Activated T-helper 1 cell treated with anti-CD3 and anti-CD28 coated beads, Interleukin-12 subunit alpha, Interleukin-12 subunit beta, Interleukin-2, Interleukin-4 antibody, amounts not matched to agents 30 ng/mL and 10 ng/mL and 1 ng/mL, durations not matched to agents 14 hours and 24 hours and 36 hours (primary cell): ENCODE measurements at regions not wholly inside any gene's neighbourhood (a gene's known extent, or its start where the extent isn't known, plus 50 kb on each side); places are given as distances from the start of the nearest gene placed in this dataset.

Experiments
- DNase-seq: peaks from one replicate; pipeline ENCODE4 v3.0.0; 2021; ENCODE audit warnings: low spot score
- H3K27ac Mint-ChIP-seq: one replicate; pipeline ENCODE4 v1.8.0; 2021; ENCODE audit warnings: mild to moderate bottlenecking, mixed read lengths
- H3K27me3 Mint-ChIP-seq: one replicate; pipeline ENCODE4 v1.8.0; 2022; ENCODE audit warnings: mild to moderate bottlenecking, moderate library complexity, mixed read lengths; ENCODE audit not compliant: insufficient read depth
- H3K36me3 Mint-ChIP-seq: one replicate; pipeline ENCODE4 v1.8.0; 2021; ENCODE audit warnings: low read depth, mixed read lengths
- H3K4me1 Mint-ChIP-seq: one replicate; pipeline ENCODE4 v1.8.0; 2021; ENCODE audit warnings: low read depth, mixed read lengths
- H3K4me3 Mint-ChIP-seq: one replicate; pipeline ENCODE4 v1.8.0; 2021; ENCODE audit warnings: mild to moderate bottlenecking, moderate library complexity, mixed read lengths
- H3K9me3 Mint-ChIP-seq: one replicate; pipeline ENCODE4 v1.8.0; 2021; ENCODE audit warnings: mixed read lengths
- intact Hi-C: fragments of 100-400 bp; cut with micrococcal nuclease; formaldehyde crosslinking; loops from one replicate; pipeline ENCODE4 v1.15.1; 2024

DNA sequence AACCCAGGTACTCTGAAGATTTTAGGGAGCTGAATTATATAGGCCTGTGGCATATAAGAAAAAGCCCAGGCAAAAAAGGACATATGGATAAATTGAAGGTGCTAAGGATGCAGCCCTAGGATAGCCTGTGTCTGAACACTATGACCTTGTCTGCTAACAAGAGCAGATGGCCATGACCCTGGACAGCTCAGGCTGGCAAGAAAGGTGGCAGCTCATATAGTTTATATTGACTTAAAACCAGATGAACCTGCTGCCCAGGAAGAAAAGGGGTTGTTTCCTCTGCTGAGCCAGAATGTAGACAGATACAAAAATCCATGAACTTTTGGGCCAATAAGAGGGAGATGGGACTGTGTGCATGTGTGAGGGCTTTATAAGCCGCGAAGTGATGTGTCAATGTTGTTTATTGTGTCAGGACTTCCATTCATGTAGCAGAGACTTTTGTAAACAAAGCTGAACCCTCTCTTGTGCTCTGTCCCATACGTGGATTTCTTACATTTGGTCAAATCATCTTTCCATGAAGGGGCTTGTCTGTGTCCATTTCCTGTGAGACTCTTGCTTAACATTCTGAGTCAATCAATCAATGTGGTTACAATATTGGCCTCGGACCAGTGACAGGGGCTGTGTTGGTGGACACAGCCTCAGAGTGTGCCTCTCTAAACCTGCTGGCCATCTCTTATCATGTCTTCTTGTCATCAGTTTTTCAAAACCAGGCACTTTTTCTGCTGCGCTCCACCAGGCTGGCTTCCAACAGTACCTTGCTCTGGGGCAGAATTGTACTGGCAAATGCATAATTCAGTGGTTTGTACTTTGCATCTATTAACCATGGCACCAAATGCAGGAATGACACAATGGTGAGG lies 321.2 kb downstream of the WDR72 start:
- H3K27me3 Mint-ChIP-seq, result no peaks in the 10 kb centered on the region
- no peaks in the 10 kb centered on the region for H3K4me1 Mint-ChIP-seq
- H3K4me3 Mint-ChIP-seq, result no peak overlapping the region
- no peaks in the 10 kb centered on the region for H3K36me3 Mint-ChIP-seq
- H3K27ac Mint-ChIP-seq, result no peak overlapping the region
- intact Hi-C loops, result no loop called here
- no peaks in the 10 kb centered on the region for H3K9me3 Mint-ChIP-seq
- no peak for DNase-seq

DNA sequence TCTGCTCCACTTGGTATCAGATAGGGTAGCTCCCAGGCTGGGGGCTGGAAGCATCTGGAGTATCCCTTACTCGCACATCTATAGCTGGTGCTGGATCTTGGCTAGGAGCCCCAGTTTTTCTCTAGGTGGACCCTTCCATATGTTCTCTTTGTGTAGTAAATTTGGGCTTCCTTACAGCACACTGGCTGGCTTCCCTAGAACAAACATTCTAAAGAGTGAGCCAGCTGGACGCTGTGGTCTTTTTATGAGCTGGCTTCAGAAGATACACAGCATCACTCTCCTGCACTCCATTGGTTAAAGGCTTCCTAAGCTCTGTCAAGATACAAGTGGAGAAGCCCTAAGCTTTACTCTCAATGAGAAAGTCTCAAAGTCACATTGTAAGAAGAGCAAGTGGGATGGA lies 322.1 kb downstream of the WDR72 start:
- no peak for DNase-seq
- Mint-ChIP-seq H3K9me3 (no peaks in the 10 kb centered on the region), H3K27me3 (no peaks in the 10 kb centered on the region), H3K4me3 (no peak overlapping the region), H3K4me1 (no peaks in the 10 kb centered on the region), H3K36me3 (no peaks in the 10 kb centered on the region), H3K27ac (no peak overlapping the region)
- intact Hi-C loops, result no loop called here

DNA sequence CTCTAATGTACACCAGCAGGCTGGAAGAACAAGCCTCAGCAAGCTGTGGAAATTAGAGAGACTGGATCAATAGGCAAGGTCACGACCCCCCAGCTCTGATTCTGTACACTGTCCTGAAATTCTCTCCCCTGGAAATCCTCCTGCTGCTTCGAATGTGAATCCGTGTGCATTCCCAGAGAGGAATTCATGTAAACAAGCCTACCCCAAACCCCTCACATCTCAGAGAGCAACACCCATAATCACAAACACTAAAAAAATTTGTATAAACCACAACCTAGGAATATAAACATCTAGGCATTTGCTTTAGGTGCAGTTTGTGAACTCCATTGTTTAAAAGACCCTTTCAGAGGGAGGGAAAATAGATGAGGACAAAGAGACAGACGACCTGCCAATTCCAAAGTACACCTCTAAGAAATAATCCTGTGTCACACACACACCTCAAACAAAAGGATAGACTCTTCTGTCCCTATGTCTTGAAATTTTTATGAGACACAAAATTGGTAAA lies 325.2 kb downstream of the WDR72 start:
- Mint-ChIP-seq H3K27me3 (no peaks in the 10 kb centered on the region), H3K4me3 (no peak overlapping the region), H3K27ac (no peak overlapping the region), H3K9me3 (no peaks in the 10 kb centered on the region), H3K36me3 (no peaks in the 10 kb centered on the region), H3K4me1 (no peaks in the 10 kb centered on the region)
- intact Hi-C loops, result no loop called here
- no peak for DNase-seq

DNA sequence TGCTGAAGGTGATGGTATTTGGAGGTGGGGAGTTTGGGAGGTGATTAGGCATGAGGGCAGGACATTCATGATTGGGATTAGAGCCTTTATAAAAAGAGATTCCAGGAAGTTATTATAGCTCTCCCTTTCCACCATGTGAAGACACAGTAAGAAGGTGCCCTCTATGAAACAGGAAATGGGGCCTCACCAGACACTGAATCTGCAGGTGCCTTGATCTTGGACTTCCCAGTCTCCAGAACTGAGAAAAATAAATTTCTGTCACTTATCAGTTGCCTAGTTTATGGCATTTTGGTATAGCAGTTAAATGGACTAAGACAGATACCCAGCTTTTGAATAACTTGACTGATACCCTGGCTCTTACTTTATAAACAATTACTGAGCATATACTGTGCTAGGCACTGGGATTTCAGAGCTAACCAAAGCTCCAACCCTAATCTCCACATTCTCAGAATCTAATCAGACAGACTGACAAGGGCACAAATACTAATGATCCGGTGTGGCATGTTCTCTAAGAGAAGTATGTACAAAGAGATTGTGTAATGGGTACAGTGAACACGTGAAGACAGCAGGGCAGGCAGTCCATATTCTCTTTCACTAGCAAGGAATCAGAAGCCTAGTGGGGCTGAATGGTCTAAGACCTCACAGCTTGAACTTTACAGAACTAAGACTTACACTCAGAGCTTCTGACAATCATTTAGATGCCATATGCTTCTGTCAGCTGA lies 343.1 kb downstream of the WDR72 start:
- intact Hi-C loops, result no loop called here
- Mint-ChIP-seq H3K27me3 (no peaks in the 10 kb centered on the region), H3K4me1 (no peaks in the 10 kb centered on the region), H3K9me3 (peaks cover 16% of the 10 kb centered on the region), H3K27ac (no peak overlapping the region), H3K4me3 (no peak overlapping the region), H3K36me3 (no peaks in the 10 kb centered on the region)
- DNase-seq, result no peak

DNA sequence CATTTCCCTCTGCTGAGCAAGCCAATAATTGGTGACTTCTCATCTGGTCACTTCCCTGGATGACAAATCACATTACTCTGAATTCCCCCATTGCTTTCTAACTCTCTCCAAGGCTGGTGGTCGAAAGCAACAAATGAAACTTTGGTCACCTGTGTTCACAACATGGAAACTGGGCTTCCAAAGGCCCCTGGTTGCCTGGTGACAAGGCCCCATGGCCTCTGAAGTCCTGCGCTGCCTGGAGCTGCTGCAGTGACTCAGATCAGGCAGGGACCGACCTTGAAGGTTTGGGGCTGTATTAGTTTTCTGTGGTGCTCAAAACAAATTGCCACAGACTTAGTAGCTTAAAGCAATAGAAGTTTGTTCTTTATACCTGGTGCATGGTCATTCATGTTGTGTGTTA lies 345.3 kb downstream of the WDR72 start:
- Mint-ChIP-seq H3K27me3 (no peaks in the 10 kb centered on the region), H3K4me1 (no peaks in the 10 kb centered on the region), H3K9me3 (peaks cover 15% of the 10 kb centered on the region)

DNA sequence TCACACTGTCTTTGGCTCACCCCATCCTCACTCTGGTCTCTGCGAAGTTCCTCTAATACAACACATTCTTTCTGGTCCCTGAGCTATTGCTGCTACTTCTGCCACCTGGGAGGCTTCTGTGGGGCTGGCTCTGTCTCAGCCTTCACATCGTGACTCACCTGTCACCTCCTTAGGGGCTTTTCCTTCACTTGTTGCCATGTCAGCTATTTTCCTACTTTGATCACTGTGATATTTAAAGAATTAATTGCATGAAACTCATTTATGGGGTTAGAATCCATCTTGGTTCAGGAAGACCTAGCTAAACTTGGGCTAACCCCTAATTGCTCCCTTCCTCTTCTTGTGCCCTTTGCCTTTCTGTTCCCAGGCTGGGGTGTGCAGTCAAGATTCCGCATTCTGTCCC lies 346.9 kb downstream of the WDR72 start:
- H3K4me3 Mint-ChIP-seq, result no peak overlapping the region
- no peak for DNase-seq
- no peaks in the 10 kb centered on the region for H3K36me3 Mint-ChIP-seq
- intact Hi-C loops, result no loop called here
- H3K4me1 Mint-ChIP-seq, result no peaks in the 10 kb centered on the region
- no peaks in the 10 kb centered on the region for H3K27me3 Mint-ChIP-seq
- H3K9me3 Mint-ChIP-seq, result peaks cover 9% of the 10 kb centered on the region
- no peak overlapping the region for H3K27ac Mint-ChIP-seq

More for the DNA sequence above, 345.3 kb downstream of the WDR72 start:
- H3K4me3 Mint-ChIP-seq, result no peak overlapping the region
- H3K27ac Mint-ChIP-seq, result no peak overlapping the region
- intact Hi-C loops, result no loop called here
- no peak for DNase-seq
- no peaks in the 10 kb centered on the region for H3K36me3 Mint-ChIP-seq

DNA sequence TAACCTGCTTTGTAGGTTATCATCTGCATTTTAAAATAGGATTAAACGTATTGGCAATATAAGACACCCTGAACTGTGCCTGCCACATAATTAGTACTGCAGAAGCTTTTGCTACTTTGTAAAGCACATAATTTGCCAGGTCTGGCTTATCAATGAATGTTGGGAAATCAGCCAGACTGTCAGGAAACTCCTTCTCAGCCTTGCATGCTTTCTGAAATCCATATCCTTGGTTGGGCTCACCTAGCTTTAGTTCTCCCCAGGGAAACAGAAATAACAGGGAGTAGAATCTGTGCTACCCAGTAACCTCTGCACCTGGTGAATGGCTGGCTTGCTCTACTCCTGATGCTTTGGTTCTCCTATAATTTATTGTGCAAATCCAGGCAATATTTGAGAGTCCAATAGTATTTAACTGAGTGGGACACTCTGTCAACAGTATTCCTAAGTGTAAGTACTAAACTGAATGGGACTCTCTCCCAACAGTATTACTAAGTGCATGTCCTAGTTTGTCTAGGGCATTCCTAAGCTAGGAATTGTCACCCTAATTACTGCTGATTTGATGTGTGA lies 354.5 kb downstream of the WDR72 start:
- H3K4me3 Mint-ChIP-seq, result no peak overlapping the region
- intact Hi-C loops, result no loop called here
- H3K9me3 Mint-ChIP-seq, result no peaks in the 10 kb centered on the region
- H3K27ac Mint-ChIP-seq, result no peak overlapping the region
- no peak for DNase-seq
- no peaks in the 10 kb centered on the region for H3K4me1 Mint-ChIP-seq
- no peaks in the 10 kb centered on the region for H3K27me3 Mint-ChIP-seq
- no peaks in the 10 kb centered on the region for H3K36me3 Mint-ChIP-seq

DNA sequence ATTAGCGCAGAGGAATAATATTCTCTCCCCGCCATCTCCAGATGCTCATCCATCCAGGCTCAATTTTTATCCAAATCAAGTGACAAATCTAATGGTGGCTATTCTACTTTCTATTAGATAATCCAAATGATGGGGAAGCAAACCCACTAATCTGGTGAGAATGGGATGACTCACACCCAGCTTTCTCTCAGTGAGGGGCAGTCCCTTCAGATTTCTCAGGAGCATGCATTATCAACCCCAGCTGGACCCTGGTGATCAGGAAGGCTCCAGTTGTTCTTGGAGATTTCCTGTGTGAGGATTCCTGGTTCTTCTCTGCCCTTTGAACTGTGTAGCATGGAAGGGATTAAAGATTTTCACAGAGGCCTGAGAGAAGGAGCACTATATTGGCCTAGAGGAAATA lies 358.0 kb downstream of the WDR72 start:
- H3K36me3 Mint-ChIP-seq, result no peaks in the 10 kb centered on the region
- H3K27me3 Mint-ChIP-seq, result no peaks in the 10 kb centered on the region
- DNase-seq, result no peak
- no peaks in the 10 kb centered on the region for H3K4me1 Mint-ChIP-seq
- H3K4me3 Mint-ChIP-seq, result no peak overlapping the region
- H3K9me3 Mint-ChIP-seq, result no peaks in the 10 kb centered on the region
- intact Hi-C loops, result no loop called here
- no peak overlapping the region for H3K27ac Mint-ChIP-seq

DNA sequence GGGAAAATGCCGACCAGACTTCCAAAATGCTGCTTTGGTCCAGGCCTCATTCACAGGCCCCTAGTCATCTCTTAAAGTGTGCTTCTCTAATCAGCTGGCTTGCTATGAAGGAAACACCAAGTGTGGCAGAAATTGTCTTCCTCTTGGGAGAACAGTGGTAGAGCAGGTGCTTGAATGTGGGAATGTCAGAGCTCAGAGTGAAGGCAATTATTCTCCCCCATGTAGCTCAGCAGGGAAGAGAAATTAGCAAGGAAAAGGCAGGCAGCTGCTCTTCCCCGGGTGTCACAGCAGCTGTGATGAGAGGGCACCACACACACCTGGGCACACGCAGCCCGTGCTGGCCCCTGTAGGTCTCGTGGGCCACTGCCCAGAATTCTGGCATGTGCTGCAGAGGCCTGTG lies 358.5 kb downstream of the WDR72 start:
- Mint-ChIP-seq H3K27me3 (no peaks in the 10 kb centered on the region), H3K27ac (no peak overlapping the region), H3K4me3 (no peak overlapping the region), H3K9me3 (no peaks in the 10 kb centered on the region), H3K4me1 (no peaks in the 10 kb centered on the region), H3K36me3 (no peaks in the 10 kb centered on the region)
- intact Hi-C loops, result no loop called here
- no peak for DNase-seq

DNA sequence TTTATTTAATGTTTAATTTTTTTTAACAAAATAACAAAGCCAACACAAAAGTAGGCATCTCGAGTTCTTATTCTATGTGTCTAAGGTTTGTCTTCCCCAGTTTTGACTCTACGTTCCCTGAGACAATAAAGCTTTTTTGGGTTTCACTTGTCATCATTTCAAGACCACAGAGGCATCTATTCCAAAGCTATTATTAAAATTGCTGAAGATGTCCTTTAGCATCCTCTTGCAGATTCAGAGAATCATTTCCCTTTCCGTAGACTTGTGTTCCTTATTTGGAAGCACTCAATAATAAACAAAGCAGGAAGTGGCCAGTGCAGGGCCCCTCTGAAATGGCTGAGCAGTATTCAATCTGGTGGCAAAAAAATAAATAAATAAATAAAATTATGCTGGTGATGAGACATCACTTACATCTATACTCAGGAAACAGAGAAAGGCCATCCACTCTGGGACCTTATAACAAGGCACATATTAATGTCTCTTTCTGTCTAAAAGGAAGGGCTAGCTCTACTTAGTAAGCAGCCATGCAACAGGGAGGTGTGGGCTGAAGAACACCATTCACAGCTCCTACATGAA lies 362.3 kb downstream of the WDR72 start:
- no peaks in the 10 kb centered on the region for H3K4me1 Mint-ChIP-seq
- H3K36me3 Mint-ChIP-seq, result no peaks in the 10 kb centered on the region
- intact Hi-C loops, result no loop called here
- no peaks in the 10 kb centered on the region for H3K27me3 Mint-ChIP-seq
- no peak for DNase-seq
- H3K9me3 Mint-ChIP-seq, result no peaks in the 10 kb centered on the region
- no peak overlapping the region for H3K4me3 Mint-ChIP-seq
- H3K27ac Mint-ChIP-seq, result no peak overlapping the region

DNA sequence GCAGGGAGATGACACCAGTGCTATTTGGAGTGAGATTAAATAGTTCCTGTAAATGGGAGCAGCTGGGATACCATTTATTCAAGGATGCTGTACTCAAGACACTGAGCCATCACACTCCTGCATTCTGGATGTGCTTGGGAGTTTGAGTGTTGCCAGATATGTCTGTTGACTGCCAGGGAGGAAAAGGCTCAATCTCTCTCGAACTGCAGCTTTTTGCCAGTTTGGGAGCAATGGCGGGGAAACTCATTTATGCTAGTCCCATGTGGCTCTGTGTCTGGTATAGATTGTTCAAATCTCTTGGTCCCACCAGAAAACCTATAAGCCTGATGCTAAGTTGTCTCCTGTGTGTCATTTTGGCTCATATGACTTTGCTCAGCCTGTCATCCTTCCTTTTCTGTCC lies 363.6 kb downstream of the WDR72 start:
- DNase-seq, result no peak
- Mint-ChIP-seq H3K27me3 (no peaks in the 10 kb centered on the region), H3K36me3 (no peaks in the 10 kb centered on the region), H3K4me3 (no peak overlapping the region), H3K4me1 (no peaks in the 10 kb centered on the region), H3K27ac (no peak overlapping the region), H3K9me3 (no peaks in the 10 kb centered on the region)
- intact Hi-C loops, result no loop called here

DNA sequence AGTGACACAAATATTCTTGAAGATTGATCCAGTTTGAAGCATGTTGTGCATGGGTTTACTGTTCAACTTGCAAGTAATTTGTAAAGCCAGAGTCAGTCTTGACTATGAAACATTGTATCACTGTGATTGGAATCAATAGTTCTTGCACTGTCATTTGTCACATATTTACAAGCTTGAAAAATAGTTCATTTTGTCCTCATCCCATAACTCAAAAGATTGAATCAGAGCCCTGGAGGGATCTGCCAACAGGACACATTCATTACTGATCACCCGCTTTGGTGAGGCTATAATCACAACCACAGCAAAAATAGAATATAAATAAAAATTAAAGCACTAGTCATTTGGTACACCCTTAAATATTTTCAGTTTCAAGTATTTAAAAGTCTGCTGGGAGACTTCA lies 368.9 kb downstream of the WDR72 start:
- Mint-ChIP-seq H3K36me3 (no peaks in the 10 kb centered on the region), H3K27me3 (no peaks in the 10 kb centered on the region), H3K9me3 (no peaks in the 10 kb centered on the region), H3K4me1 (no peaks in the 10 kb centered on the region), H3K4me3 (no peak overlapping the region), H3K27ac (no peak overlapping the region)
- no peak for DNase-seq
- intact Hi-C loops, result no loop called here
